Ovary (tissue), 3 donors: ENCODE measurements at regions not wholly inside any gene's neighbourhood (a gene's known extent, or its start where the extent isn't known, plus 50 kb on each side); places are given as distances from the start of the nearest gene placed in this dataset.

Experiments
- CTCF ChIP-seq, 3 donors: fragments of 450-650 bp in 2 of 3; fragments of 200-600 bp in 1 of 3; IDR thresholded peaks; one replicate each; pipeline versions ENCODE4 v1.5.1 to v1.8.0; 2016 to 2022; ENCODE audit warnings: antibody characterized with exemption in 3 of 3, mild to moderate bottlenecking in 1 of 3
- EP300 ChIP-seq: sonication (generic); formaldehyde crosslinking; IDR thresholded peaks from one replicate; pipeline ENCODE4 v1.6.1; 2017; ENCODE audit warnings: antibody characterized with exemption
- donor health status: DM: no; HTN: no; CAD: no.

GRCh38 chr21:21997390-21998333, 999.5 kb downstream of the NCAM2 start:
- TF ChIP-seq CTCF (IDR thresholded peaks at IDR 0.05) = no peak
- TF ChIP-seq EP300 = no peak
